HL-60 (cell line): ENCODE measurements at regions not wholly inside any gene's neighbourhood (a gene's known extent, or its start where the extent isn't known, plus 50 kb on each side); places are given as distances from the start of the nearest gene placed in this dataset.

ENCODE experiments used
- CTCF ChIP-seq: IDR thresholded peaks from one replicate; pipeline ENCODE4 v1.5.1; 2011; ENCODE audit warnings: low read length, control low read depth, inconsistent platforms; ENCODE audit not compliant: insufficient read depth
- GABPA ChIP-seq: IDR thresholded peaks from 2 replicates; pipeline ENCODE4 v1.6.1; 2012; ENCODE audit warnings: low read depth
- POLR2AphosphoS5 ChIP-seq: IDR thresholded peaks from 2 replicates; pipeline ENCODE4 v1.6.1; 2012; ENCODE audit warnings: low read depth
- REST ChIP-seq: IDR thresholded peaks from 2 replicates; pipeline ENCODE4 v1.6.1; 2012; ENCODE audit warnings: low read depth; ENCODE audit not compliant: insufficient replicate concordance
- SPI1 ChIP-seq: IDR thresholded peaks from 2 replicates; pipeline ENCODE4 v1.6.1; 2012; ENCODE audit warnings: low read depth, mild to moderate bottlenecking, borderline replicate concordance

GRCh38 chr3:193868590-193868989, 267.4 kb upstream of the HES1 start:
- TF ChIP-seq POLR2AphosphoS5 (no peak), GABPA (no peak), CTCF (no peak), REST (no peak), SPI1 (no peak)
